SK-N-SH (cell line): ENCODE measurements at regions not wholly inside any gene's neighbourhood (a gene's known extent, or its start where the extent isn't known, plus 50 kb on each side); places are given as distances from the start of the nearest gene placed in this dataset.

ENCODE experiments used
- GABPA ChIP-seq: IDR thresholded peaks from 2 replicates; pipeline ENCODE4 v1.4.0; 2012; ENCODE audit warnings: low read depth, mild to moderate bottlenecking
- NFIC ChIP-seq: IDR thresholded peaks from 2 replicates; pipeline ENCODE4 v1.4.0; 2012; ENCODE audit warnings: borderline replicate concordance
- SIN3A ChIP-seq: IDR thresholded peaks from 2 replicates; pipeline ENCODE4 v1.6.1; 2012; ENCODE audit warnings: low read depth, mild to moderate bottlenecking, low read length, moderate library complexity, borderline replicate concordance
- TCF12 ChIP-seq: IDR thresholded peaks from 2 replicates; pipeline ENCODE4 v1.4.0; 2012
- TEAD4 ChIP-seq: IDR thresholded peaks from 2 replicates; pipeline ENCODE4 v1.4.0; 2012; ENCODE audit warnings: mild to moderate bottlenecking, borderline replicate concordance; ENCODE audit not compliant: insufficient read depth
- TF ChIP-seq, protein P1 (sequence below): IDR thresholded peaks from 2 replicates; pipeline ENCODE4 v1.6.1; 2012; ENCODE audit warnings: mild to moderate bottlenecking, low read depth, low read length, moderate library complexity
- TF ChIP-seq, protein P2 (sequence below): fragments of 200-600 bp; sonication (generic); IDR thresholded peaks from 2 replicates; pipeline ENCODE4 v1.6.1; 2017; ENCODE audit warnings: antibody characterized with exemption, mild to moderate bottlenecking, moderate library complexity

DNA sequence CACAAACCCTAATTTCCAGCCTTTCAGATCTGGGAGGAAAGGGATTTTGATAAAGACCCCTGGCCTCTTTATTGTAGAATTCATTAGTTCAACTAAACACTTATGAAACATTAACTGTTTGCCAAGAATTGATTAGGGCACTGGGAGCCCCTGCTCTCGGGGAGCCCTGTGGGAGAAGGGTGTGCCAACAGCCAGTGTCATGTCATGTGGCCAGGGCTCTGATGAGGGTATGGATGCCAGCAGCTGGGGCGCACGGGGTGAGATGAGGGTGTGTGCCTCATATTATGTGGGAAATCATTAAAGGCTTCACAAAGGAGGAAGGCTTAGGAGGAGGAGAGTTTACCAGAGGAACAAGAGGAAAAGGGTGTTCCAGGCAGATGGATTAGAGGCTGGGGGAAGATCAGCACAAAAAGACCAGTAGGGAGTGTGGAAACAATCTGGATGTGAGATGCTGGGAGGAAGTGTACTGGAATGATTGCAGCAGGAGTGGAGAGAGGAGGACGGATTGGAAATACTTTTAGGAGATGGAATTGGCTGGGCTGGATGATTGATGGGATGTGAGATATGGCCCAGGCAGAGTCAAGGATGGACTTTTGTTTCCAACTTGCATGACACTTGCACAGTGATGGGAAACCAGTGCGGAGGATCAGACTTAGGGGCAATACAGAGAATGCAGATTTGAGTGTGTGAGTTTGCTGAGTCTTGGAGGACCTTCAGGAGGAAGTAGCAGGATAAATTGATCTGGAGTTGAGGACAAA is 137.8 kb downstream of the CSNK2A3 start:
- TF ChIP-seq TCF12 (no peak), NFIC (no peak), GABPA (no peak), TEAD4 (no peak), SIN3A (no peak)
- TF ChIP-seq, protein P1, sequence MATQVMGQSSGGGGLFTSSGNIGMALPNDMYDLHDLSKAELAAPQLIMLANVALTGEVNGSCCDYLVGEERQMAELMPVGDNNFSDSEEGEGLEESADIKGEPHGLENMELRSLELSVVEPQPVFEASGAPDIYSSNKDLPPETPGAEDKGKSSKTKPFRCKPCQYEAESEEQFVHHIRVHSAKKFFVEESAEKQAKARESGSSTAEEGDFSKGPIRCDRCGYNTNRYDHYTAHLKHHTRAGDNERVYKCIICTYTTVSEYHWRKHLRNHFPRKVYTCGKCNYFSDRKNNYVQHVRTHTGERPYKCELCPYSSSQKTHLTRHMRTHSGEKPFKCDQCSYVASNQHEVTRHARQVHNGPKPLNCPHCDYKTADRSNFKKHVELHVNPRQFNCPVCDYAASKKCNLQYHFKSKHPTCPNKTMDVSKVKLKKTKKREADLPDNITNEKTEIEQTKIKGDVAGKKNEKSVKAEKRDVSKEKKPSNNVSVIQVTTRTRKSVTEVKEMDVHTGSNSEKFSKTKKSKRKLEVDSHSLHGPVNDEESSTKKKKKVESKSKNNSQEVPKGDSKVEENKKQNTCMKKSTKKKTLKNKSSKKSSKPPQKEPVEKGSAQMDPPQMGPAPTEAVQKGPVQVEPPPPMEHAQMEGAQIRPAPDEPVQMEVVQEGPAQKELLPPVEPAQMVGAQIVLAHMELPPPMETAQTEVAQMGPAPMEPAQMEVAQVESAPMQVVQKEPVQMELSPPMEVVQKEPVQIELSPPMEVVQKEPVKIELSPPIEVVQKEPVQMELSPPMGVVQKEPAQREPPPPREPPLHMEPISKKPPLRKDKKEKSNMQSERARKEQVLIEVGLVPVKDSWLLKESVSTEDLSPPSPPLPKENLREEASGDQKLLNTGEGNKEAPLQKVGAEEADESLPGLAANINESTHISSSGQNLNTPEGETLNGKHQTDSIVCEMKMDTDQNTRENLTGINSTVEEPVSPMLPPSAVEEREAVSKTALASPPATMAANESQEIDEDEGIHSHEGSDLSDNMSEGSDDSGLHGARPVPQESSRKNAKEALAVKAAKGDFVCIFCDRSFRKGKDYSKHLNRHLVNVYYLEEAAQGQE, result no peak
- TF ChIP-seq, protein P2, sequence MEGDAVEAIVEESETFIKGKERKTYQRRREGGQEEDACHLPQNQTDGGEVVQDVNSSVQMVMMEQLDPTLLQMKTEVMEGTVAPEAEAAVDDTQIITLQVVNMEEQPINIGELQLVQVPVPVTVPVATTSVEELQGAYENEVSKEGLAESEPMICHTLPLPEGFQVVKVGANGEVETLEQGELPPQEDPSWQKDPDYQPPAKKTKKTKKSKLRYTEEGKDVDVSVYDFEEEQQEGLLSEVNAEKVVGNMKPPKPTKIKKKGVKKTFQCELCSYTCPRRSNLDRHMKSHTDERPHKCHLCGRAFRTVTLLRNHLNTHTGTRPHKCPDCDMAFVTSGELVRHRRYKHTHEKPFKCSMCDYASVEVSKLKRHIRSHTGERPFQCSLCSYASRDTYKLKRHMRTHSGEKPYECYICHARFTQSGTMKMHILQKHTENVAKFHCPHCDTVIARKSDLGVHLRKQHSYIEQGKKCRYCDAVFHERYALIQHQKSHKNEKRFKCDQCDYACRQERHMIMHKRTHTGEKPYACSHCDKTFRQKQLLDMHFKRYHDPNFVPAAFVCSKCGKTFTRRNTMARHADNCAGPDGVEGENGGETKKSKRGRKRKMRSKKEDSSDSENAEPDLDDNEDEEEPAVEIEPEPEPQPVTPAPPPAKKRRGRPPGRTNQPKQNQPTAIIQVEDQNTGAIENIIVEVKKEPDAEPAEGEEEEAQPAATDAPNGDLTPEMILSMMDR, result no peak
